HuH-7.5 (cell line): ENCODE measurements at regions not wholly inside any gene's neighbourhood (a gene's known extent, or its start where the extent isn't known, plus 50 kb on each side); places are given as distances from the start of the nearest gene placed in this dataset.

Experiments
- DNase-seq: peaks from one replicate; pipeline ENCODE4 v3.0.0; 2011; ENCODE audit warnings: low spot score

GRCh38 chr3:17945018-17945798, 202.8 kb upstream of the TBC1D5 start:
- no peak for DNase-seq

DNA sequence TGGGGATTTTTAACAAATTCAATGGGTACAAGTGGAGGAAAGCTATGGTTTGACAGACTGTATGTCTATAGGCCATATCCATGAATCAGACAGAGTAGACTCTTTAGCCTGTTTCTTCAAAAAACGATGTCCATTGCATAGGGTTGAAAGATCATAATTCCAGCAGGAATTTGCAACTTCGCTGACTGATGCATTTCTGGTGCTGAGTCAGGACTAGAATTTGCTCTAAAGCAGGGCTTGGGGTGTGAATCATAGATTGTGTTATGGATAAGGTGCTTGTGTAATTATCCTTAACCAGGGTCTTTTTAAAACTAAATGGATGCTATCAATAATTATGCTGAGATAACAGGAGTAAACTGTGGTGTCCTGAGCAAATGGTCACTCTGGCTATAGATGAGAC, 200.4 kb upstream of the TBC1D5 start:
- DNase-seq: no peak

- DNase-seq: no peak
Measured at GRCh38 chr3:17941766-17942165, 199.3 kb upstream of the TBC1D5 start.

DNA sequence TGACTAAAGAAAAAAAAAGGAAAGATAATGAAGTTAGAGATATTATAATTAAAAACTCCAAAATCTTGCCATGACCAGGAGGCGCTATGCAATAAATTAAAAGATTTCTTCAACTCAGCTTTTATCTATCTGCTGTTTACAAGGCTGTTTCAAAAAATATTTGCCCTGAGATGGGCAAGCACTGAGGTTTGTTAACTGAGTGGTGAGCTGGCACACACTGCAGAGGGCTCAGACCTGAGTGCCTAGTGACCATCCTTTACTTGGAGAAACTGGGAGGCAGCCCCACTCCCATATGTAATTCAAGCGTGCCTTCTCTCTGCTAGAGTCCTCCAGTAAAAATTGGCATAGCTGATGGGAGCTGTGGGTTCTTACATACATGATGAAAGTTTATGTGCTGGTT, 198.7 kb upstream of the TBC1D5 start:
- DNase-seq: no peak

DNA sequence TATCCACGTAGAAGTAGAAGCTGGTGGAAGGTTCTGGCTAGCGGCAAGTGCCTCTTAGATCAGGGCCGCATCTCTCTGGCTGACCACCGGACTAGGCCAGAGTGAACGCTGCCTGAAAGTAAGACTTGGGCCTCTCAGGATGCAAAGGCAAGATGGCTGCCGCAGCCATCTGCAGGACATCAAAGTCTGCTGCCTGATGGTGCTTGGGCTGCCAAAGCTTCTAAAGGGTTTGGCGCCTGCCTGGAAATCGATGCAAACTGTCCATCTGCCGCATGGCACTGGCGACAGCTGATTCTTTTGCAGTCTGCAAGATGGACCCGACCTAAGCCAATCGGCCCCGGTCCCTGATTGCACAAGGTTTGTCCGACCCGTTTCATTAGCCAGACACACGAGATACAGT, 196.7 kb upstream of the TBC1D5 start:
- no peak for DNase-seq

DNA sequence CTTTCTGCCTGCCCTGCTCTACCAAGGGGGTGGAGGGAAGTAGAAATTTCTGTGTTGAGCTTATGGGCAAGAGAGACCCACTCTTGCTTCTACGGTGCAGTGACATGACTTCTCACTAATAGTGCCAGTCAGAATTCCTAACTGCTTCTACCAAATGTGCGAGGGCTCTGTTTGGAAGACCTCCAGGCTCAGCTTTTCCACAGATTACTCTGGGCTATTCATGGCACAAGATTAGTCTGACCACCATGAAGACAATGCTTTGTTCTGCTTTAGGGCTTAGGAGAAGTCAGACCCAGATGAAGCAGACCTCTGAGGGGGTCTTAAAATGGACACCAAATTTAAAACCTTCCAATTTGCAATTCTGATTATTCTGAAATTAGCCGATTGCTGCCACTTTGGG, 195.9 kb upstream of the TBC1D5 start:
- DNase-seq: no peak

DNA sequence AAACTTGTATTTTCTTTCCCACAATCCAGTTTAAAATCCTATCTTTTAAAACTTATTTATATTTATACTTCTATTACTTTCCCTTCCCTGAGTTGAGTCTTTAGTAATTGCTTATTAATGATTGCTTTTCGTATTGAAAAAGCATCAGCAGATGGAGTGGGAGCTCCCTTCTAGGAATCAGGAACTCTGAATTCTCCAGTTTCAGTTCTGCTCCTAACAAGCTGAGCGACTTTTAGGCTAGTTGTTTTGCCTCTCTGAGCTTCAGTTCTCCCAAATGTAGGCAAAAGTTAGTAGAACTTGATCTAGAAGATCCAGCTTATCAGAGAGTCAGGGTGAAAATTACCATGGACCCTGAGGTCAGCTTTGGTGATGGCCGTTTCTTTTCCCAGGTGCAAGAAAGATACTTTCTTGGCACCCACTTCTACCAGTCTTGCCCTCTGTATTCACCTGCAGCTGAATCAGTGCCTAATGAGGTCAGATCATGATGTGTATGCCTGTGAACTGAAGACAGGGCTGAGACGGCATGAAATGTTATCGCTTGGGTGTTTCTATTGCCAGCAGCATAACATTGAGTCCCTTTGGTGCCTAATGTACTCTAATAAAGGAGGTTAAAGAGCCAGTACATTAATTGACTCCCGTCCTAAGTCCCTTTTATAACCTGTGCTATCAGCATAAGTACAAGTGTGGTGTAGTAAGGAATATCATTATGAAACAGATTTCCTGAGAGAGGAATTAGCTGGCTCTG, 194.5 kb upstream of the TBC1D5 start:
- no peak for DNase-seq

DNA sequence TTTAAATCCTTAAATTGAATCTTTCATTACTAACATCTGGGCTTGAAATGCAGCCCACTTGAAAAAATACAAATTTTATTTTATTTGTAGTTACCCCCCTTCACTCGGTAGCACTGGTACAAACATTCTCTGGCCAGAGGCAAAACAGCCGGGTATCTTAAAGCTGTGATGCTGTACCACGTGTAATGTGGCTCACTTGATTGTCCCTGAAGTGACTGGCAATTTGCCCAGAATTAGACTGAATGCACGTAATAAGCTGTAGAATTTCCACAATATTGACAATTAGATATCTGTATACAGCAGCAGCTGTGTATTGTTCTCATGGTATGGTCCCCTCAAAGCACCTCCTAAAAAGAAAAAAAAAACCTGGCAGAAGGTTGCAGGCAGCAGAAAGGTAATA, 192.8 kb upstream of the TBC1D5 start:
- DNase-seq: no peak

DNA sequence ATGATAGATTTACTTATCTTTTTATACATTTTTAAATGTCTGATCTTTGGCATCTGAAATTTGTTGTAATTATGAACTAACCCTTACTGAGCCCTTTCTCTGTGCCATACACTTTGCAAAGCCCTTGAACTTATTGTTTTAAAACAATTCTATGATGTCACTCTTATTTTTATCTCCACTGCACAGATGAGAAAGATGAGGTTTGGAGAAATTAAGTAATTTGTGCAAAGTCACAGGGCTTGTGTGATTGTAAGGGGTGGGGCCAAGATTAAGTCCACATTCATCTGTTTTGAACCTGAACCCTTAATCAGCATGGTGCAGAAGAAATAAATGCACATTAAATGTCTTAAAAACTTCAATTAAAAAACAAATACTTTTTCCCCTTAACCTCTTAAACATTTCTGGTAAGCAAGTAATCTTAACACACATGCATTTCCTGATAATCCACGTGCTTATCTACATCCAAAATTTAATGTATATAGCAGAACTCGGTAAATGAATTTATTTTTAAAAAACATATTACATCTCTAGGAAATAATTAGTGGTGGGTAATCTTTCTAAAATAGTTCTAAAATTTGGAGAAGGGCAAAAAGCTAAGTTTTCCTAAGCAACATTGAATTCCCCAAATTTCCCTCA, 189.8 kb upstream of the TBC1D5 start:
- no peak for DNase-seq

- no peak for DNase-seq
Measured at GRCh38 chr3:17931131-17931530, 188.7 kb upstream of the TBC1D5 start.

DNA sequence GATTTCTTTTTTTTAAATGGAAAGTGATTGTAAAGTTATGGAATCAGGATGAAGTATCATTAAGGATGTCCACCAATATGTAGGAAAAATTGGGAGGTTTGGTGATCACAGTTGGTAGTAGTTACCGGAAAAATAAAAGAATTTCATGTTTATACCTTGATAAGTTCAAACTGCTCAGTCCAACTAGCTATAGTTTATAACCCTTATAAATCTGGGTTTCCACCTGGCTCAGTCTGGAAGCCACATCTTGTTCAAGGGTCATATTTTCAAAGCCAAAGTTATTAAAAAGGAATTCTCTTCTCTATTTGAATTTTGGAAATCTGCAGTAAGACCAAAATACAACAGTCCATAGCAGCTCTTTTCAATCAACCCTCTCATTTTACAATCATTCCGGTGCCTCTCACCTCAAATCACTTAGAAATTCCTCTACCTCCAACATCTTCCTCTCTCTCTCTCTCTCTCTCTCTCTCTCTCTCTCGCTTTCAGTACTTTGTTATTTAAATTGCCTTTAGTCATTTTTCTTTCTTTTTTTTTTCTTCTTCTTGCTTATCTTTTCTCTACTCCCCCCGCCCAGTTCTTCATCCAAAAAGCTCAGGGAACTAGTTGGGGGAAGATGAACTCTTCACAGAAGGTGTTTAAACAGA, 186.2 kb upstream of the TBC1D5 start:
- no peak for DNase-seq

GRCh38 chr3:17927036-17927435, 184.6 kb upstream of the TBC1D5 start:
- DNase-seq: no peak

DNA sequence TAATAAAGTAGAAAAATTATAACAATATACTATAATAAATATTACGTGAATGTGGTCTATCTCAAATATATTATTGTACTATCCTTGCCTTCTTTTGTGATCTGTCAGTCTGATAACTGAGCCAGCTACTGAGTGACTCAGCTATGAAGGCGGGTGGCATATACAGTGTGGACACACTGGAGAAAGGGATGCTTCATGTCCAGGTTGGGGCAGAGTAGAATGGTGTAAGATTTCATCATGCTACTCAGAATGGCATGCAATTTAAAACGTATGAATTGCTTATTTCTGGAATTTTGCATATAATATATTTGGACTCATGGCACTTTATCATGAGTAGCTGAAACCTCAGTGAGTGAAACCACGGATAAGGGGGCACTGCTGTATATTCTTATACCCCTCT, 172.9 kb upstream of the TBC1D5 start:
- no peak for DNase-seq

- no peak for DNase-seq
Measured at GRCh38 chr3:17913359-17913758, 170.9 kb upstream of the TBC1D5 start.

GRCh38 chr3:17911986-17912760, 169.7 kb upstream of the TBC1D5 start:
- no peak for DNase-seq

- DNase-seq: no peak
Measured at GRCh38 chr3:17910922-17911321, 168.5 kb upstream of the TBC1D5 start.

DNA sequence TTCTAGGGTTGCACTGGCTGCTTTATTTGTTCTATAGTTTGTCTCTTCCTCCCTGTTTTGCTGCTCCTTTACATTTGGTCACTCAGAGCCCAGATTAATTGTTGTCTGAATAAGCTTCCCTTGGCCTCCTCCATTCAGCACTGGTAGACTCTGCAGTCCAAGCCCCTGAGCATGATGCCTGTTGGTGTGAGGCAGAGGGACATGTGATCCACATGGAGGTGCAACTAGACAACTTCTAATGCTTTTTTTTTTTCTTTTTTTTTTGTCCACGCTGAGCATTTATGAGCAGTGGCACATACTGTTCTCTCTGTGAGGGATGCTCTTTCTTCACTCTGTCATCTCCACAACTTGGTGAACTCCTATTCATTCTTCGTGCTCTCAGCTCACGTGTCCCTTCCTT, 167.3 kb upstream of the TBC1D5 start:
- no peak for DNase-seq

- no peak for DNase-seq
Measured at GRCh38 chr3:17908399-17909191, 166.2 kb upstream of the TBC1D5 start.

DNA sequence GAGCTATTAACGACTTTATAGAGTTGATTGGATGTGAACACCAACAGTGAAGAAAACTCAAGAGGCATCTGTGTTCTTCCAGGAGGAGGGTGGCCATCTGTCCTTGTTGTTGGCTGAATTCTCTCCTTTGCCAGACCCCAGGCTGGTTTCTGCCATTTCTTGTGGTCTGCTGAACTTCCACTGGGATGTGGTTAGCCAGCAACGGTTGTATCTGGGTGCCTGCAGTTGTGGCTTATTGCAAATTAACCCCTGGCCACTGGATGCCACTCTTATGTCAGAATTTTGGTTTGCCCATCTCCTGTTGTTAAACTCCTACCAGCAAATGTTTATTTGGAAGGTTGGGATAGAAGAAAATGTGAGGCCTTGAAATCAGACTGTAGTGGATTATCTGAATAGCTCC, 163.6 kb upstream of the TBC1D5 start:
- DNase-seq: no peak

GRCh38 chr3:17901893-17902292, 159.5 kb upstream of the TBC1D5 start:
- DNase-seq: no peak

GRCh38 chr3:17894434-17895060, 152.1 kb upstream of the TBC1D5 start:
- no peak for DNase-seq
